CD14-positive monocyte (primary cell): ENCODE measurements at regions not wholly inside any gene's neighbourhood (a gene's known extent, or its start where the extent isn't known, plus 50 kb on each side); places are given as distances from the start of the nearest gene placed in this dataset.

Experiments used
- DNase-seq, 3 donors: peaks; one replicate each; pipeline ENCODE4 v3.0.0-alpha.2; 2011 to 2022
- H2AFZ ChIP-seq: 2 replicates; pipeline ENCODE4 v1.6.0; 2012; ENCODE audit warnings: mild to moderate bottlenecking, low read depth, low read length, inconsistent platforms; ENCODE audit not compliant: insufficient read depth, poor library complexity, severe bottlenecking
- H3K27ac ChIP-seq, 2 donors: 1 replicate in 1 of 2; 2 replicates in 1 of 2; pipeline ENCODE4 v1.5.1; 2012 to 2013; ENCODE audit warnings: low read length in 2 of 2, control low read depth in 1 of 2, inconsistent platforms in 1 of 2, low read depth in 1 of 2, mild to moderate bottlenecking in 1 of 2
- H3K27me3 ChIP-seq, 2 donors: one replicate each; pipeline versions ENCODE4 v1.6.0 to v1.6.1; 2011 to 2013; ENCODE audit warnings: low read length in 2 of 2; ENCODE audit not compliant: control insufficient read depth in 2 of 2, insufficient read depth in 2 of 2
- H3K36me3 ChIP-seq, 2 donors: replicated peaks in 1 of 2; 1 replicate in 1 of 2; 2 replicates in 1 of 2; pipeline versions ENCODE4 v1.5.1 to v1.6.1; 2012 to 2013; ENCODE audit warnings: low read length in 2 of 2, control low read depth in 1 of 2, inconsistent platforms in 1 of 2, mild to moderate bottlenecking in 1 of 2; ENCODE audit not compliant: insufficient read depth in 2 of 2, control insufficient read depth in 1 of 2
- H3K4me1 ChIP-seq, 2 donors: 1 replicate in 1 of 2; 2 replicates in 1 of 2; pipeline versions ENCODE4 v1.5.1 to v1.6.1; 2012 to 2013; ENCODE audit warnings: low read length in 2 of 2, control low read depth in 1 of 2, inconsistent platforms in 1 of 2, mild to moderate bottlenecking in 1 of 2, moderate library complexity in 1 of 2; ENCODE audit not compliant: insufficient read depth in 2 of 2, control insufficient read depth in 1 of 2
- H3K4me2 ChIP-seq: replicated peaks from 2 replicates; pipeline ENCODE3; 2012; ENCODE audit warnings: low read length, moderate library complexity, mild to moderate bottlenecking; ENCODE audit not compliant: poor library complexity, severe bottlenecking; ENCODE audit errors: extremely low read depth
- H3K4me3 ChIP-seq, 3 experiments: fragments of 200-600 bp in 1 of 3; sonication (generic) in 1 of 3; replicated peaks in 1 of 3; 1 replicate in 2 of 3; 2 replicates in 1 of 3; pipeline ENCODE4 v1.5.1; 2011 to 2013; ENCODE audit warnings: low read length in 3 of 3, mild to moderate bottlenecking in 3 of 3, control low read depth in 2 of 3, low read depth in 2 of 3, inconsistent platforms in 1 of 3, moderate library complexity in 1 of 3
- H3K79me2 ChIP-seq: 2 replicates; pipeline ENCODE4 v1.6.0; 2012; ENCODE audit warnings: mild to moderate bottlenecking, control low read depth, inconsistent platforms, low read length, moderate library complexity; ENCODE audit not compliant: insufficient read depth
- H3K9ac ChIP-seq: 2 replicates; pipeline ENCODE4 v1.6.0; 2017; ENCODE audit warnings: low read length, mild to moderate bottlenecking; ENCODE audit not compliant: insufficient read depth, poor library complexity, severe bottlenecking
- H3K9me3 ChIP-seq, 2 donors: replicated peaks in 1 of 2; 1 replicate in 1 of 2; 2 replicates in 1 of 2; pipeline versions ENCODE4 v1.5.1 to v1.6.1; 2012 to 2013; ENCODE audit warnings: low read length in 2 of 2, control low read depth in 1 of 2; ENCODE audit not compliant: control insufficient read depth in 1 of 2, insufficient read depth in 1 of 2
- H4K20me1 ChIP-seq: 2 replicates; pipeline ENCODE4 v1.6.0; 2012; ENCODE audit warnings: mild to moderate bottlenecking, low read length, control low read depth, moderate library complexity; ENCODE audit not compliant: insufficient read depth
- H3K27ac Mint-ChIP-seq, 7 donors: one replicate each; pipeline ENCODE4 v1.8.0; 2020; ENCODE audit warnings: mild to moderate bottlenecking in 7 of 7, mixed read lengths in 7 of 7, moderate library complexity in 6 of 7, inconsistent platforms in 2 of 7
- H3K27me3 Mint-ChIP-seq, 3 donors: one replicate each; pipeline ENCODE4 v1.8.0; 2021 to 2022; ENCODE audit warnings: low read depth in 3 of 3, mild to moderate bottlenecking in 3 of 3, mixed read lengths in 3 of 3, moderate library complexity in 3 of 3, inconsistent platforms in 1 of 3
- H3K36me3 Mint-ChIP-seq, 2 donors: one replicate each; pipeline ENCODE4 v1.8.0; 2020; ENCODE audit warnings: mixed read lengths in 2 of 2, inconsistent platforms in 1 of 2, mild to moderate bottlenecking in 1 of 2
- H3K4me1 Mint-ChIP-seq: one replicate; pipeline ENCODE4 v1.8.0; 2020; ENCODE audit warnings: mild to moderate bottlenecking, mixed read lengths
- H3K4me3 Mint-ChIP-seq, 2 donors: one replicate each; pipeline ENCODE4 v1.8.0; 2020; ENCODE audit warnings: mild to moderate bottlenecking in 2 of 2, mixed read lengths in 2 of 2, moderate library complexity in 1 of 2
- H3K9me3 Mint-ChIP-seq, 7 donors: one replicate each; pipeline ENCODE4 v1.8.0; 2020 to 2022; ENCODE audit warnings: mixed read lengths in 7 of 7, mild to moderate bottlenecking in 6 of 7, moderate library complexity in 6 of 7, inconsistent platforms in 2 of 7
- CTCF ChIP-seq: fragments of 200-600 bp; IDR thresholded peaks from one replicate; pipeline ENCODE4 v1.8.0; 2022; ENCODE audit warnings: antibody characterized with exemption, mild to moderate bottlenecking
- WGBS: methylation state at CpG from one replicate; pipeline ENCODE4 v1.1.5; 2013; ENCODE audit warnings: missing lambda C conversion rate; ENCODE audit not compliant: insufficient coverage; 5-methylcytosine and 5-hydroxymethylcytosine counted together
- intact Hi-C, 2 donors: fragments of 100-400 bp; cut with micrococcal nuclease; formaldehyde crosslinking; loops; one replicate each; pipeline versions ENCODE4 v1.15.0 to v1.15.1; 2023

- Histone ChIP-seq H3K4me2 (no peak overlapping the region), H2AFZ (no peak overlapping the region), H4K20me1 (no peaks in the 10 kb centered on the region), H3K79me2 (no peaks in the 10 kb centered on the region), H3K36me3 (no peaks in the 10 kb centered on the region), H3K9ac (no peak overlapping the region), H3K4me1 (no peaks in the 10 kb centered on the region), H3K27me3 (no peaks in the 10 kb centered on the region), H3K4me3 (no peak overlapping the region), H3K27ac (no peak overlapping the region), H3K9me3 (no peaks in the 10 kb centered on the region)
- no peak overlapping the region for H3K27ac Mint-ChIP-seq
- DNase-seq, result no peak
- WGBS, result no CpG with 5 or more reads among the region's 5 CpGs
- no peak for TF ChIP-seq CTCF
- H3K9me3 Mint-ChIP-seq, result no peaks in the 10 kb centered on the region
- H3K36me3 Mint-ChIP-seq, result no peaks in the 10 kb centered on the region
- H3K4me3 Mint-ChIP-seq, result no peak overlapping the region
- no peaks in the 10 kb centered on the region for H3K4me1 Mint-ChIP-seq
- H3K27me3 Mint-ChIP-seq, result peaks cover 0 to 2% (median 0%) of the 10 kb centered on the region in 3 donors
- intact Hi-C loops, result no loop called here
Observed at GRCh38 chr2:175560521-175561169, 379.1 kb upstream of the ATP5MC3 start.

- Mint-ChIP-seq H3K36me3 (no peaks in the 10 kb centered on the region), H3K9me3 (no peaks in the 10 kb centered on the region), H3K4me1 (no peaks in the 10 kb centered on the region), H3K27ac (no peak overlapping the region), H3K27me3 (peaks cover 0 to 2% (median 0%) of the 10 kb centered on the region in 3 donors), H3K4me3 (no peak overlapping the region)
- WGBS, result 92% methylated on average over 2 of the region's 3 CpGs
- Histone ChIP-seq H3K79me2 (no peaks in the 10 kb centered on the region), H3K4me2 (no peak overlapping the region), H4K20me1 (no peaks in the 10 kb centered on the region), H3K4me3 (no peak overlapping the region), H2AFZ (no peak overlapping the region), H3K9me3 (no peaks in the 10 kb centered on the region), H3K27me3 (no peaks in the 10 kb centered on the region), H3K9ac (no peak overlapping the region), H3K4me1 (no peaks in the 10 kb centered on the region), H3K36me3 (no peaks in the 10 kb centered on the region), H3K27ac (no peak overlapping the region)
- intact Hi-C loops, result no loop called here
- DNase-seq, result no peak
- TF ChIP-seq CTCF, result no peak
Observed at GRCh38 chr2:175559613-175560012, 378.1 kb upstream of the ATP5MC3 start.
